IMR-90 (cell line): ENCODE measurements at regions not wholly inside any gene's neighbourhood (a gene's known extent, or its start where the extent isn't known, plus 50 kb on each side); places are given as distances from the start of the nearest gene placed in this dataset.

Source experiments
- ATAC-seq: fragments of 200-7000 bp; cut with Tn5 transposase; 2 replicates; pipeline ENCODE4 v1.9.1; 2020; ENCODE audit warnings: low read depth, mild to moderate bottlenecking, moderate library complexity
- BruUV-seq: library from RNA; stranded (reverse); fragments of 400-500 nt; replicated peaks from 2 replicates; lab custom pipeline; 2021; lab: Mats Ljungman, UMichigan
- CTCF ChIA-PET: fragments of 300-600 bp; formaldehyde crosslinking; extraction: SDS; loops from one replicate; lab custom pipeline; 2021; ENCODE audit warnings: antibody characterized with exemption; lab: Yijun Ruan, JAX
- POLR2A ChIA-PET: fragments of 300-600 bp; sonication (Branson Sonifier 250); formaldehyde crosslinking; loops from one replicate; lab custom pipeline; 2022; ENCODE audit warnings: antibody characterized with exemption; ENCODE audit not compliant: unreplicated experiment; lab: Charles Lee
- DNase-seq: peaks from one replicate; pipeline ENCODE4 v3.0.0; 2013
- H2AFZ ChIP-seq: replicated peaks from 2 replicates; pipeline ENCODE3; 2013; ENCODE audit warnings: low read length, mild to moderate bottlenecking; ENCODE audit not compliant: poor library complexity
- H2AK5ac ChIP-seq: 2 replicates; pipeline ENCODE4 v1.6.1; 2013; ENCODE audit warnings: low read depth, low read length, inconsistent platforms
- H2AK9ac ChIP-seq: replicated peaks from 2 replicates; pipeline ENCODE3; 2013; ENCODE audit warnings: mild to moderate bottlenecking, low read depth, low read length, moderate library complexity; ENCODE audit not compliant: poor library complexity
- H2BK120ac ChIP-seq: 2 replicates; pipeline ENCODE4 v1.6.1; 2013; ENCODE audit warnings: low read depth, low read length, inconsistent platforms
- H2BK15ac ChIP-seq: 3 replicates; pipeline ENCODE4 v1.6.1; 2013; ENCODE audit warnings: low read depth, low read length, inconsistent platforms
- H2BK20ac ChIP-seq: 2 replicates; pipeline ENCODE4 v1.6.1; 2013; ENCODE audit warnings: low read depth, mild to moderate bottlenecking, inconsistent platforms, low read length, moderate library complexity
- H2BK5ac ChIP-seq: 2 replicates; pipeline ENCODE4 v1.6.1; 2013; ENCODE audit warnings: mild to moderate bottlenecking, low read depth, low read length, inconsistent platforms; ENCODE audit not compliant: poor library complexity, severe bottlenecking
- H3K14ac ChIP-seq: replicated peaks from 2 replicates; pipeline ENCODE4 v1.6.1; 2013; ENCODE audit warnings: low read depth, low read length, inconsistent platforms
- H3K18ac ChIP-seq: 2 replicates; pipeline ENCODE4 v1.6.1; 2013; ENCODE audit warnings: low read depth, low read length, control low read depth
- H3K23ac ChIP-seq: 2 replicates; pipeline ENCODE4 v1.6.1; 2013; ENCODE audit warnings: low read depth, low read length, inconsistent platforms
- H3K27ac ChIP-seq: 2 replicates; pipeline ENCODE4 v1.5.1; 2013; ENCODE audit warnings: mild to moderate bottlenecking, control low read depth, low read length; ENCODE audit not compliant: insufficient read depth
- H3K27me3 ChIP-seq: 2 replicates; pipeline ENCODE4 v1.6.1; 2013; ENCODE audit warnings: low read length; ENCODE audit not compliant: control insufficient read depth, insufficient read depth
- H3K36me3 ChIP-seq: 2 replicates; pipeline ENCODE4 v1.6.1; 2013; ENCODE audit warnings: low read length, mixed read lengths; ENCODE audit not compliant: control insufficient read depth, insufficient read depth
- H3K4ac ChIP-seq: 2 replicates; pipeline ENCODE4 v1.6.1; 2013; ENCODE audit warnings: low read depth, low read length, inconsistent platforms
- H3K4me1 ChIP-seq: 2 replicates; pipeline ENCODE4 v1.6.1; 2013; ENCODE audit warnings: low read length, mixed read lengths; ENCODE audit not compliant: control insufficient read depth, insufficient read depth
- H3K4me2 ChIP-seq: 2 replicates; pipeline ENCODE4 v1.6.1; 2013; ENCODE audit warnings: low read depth, mild to moderate bottlenecking, control low read depth, low read length, moderate library complexity
- H3K4me3 ChIP-seq: 2 replicates; pipeline ENCODE4 v1.5.1; 2013; ENCODE audit warnings: low read depth, mild to moderate bottlenecking, control low read depth, low read length, moderate library complexity; ENCODE audit not compliant: insufficient read depth
- H3K56ac ChIP-seq: 2 replicates; pipeline ENCODE4 v1.6.1; 2013; ENCODE audit warnings: low read length, inconsistent platforms; ENCODE audit not compliant: insufficient read depth; ENCODE audit errors: extremely low read depth
- H3K79me1 ChIP-seq, 2 experiments: 2 replicates each; pipeline ENCODE4 v1.6.1; 2013; ENCODE audit warnings: low read length in 2 of 2, inconsistent platforms in 1 of 2, low read depth in 1 of 2
- H3K9ac ChIP-seq: 2 replicates; pipeline ENCODE4 v1.6.1; 2013; ENCODE audit warnings: low read depth, low read length, control low read depth
- H3K9me1 ChIP-seq: 2 replicates; pipeline ENCODE4 v1.6.1; 2013; ENCODE audit warnings: low read length, inconsistent platforms; ENCODE audit not compliant: insufficient read depth
- H3K9me3 ChIP-seq: 2 replicates; pipeline ENCODE4 v1.6.1; 2013; ENCODE audit warnings: low read length; ENCODE audit not compliant: control insufficient read depth, insufficient read depth
- H4K20me1 ChIP-seq: 2 replicates; pipeline ENCODE4 v1.6.1; 2013; ENCODE audit warnings: low read length, inconsistent platforms; ENCODE audit not compliant: insufficient read depth
- H4K5ac ChIP-seq: 2 replicates; pipeline ENCODE4 v1.6.1; 2013; ENCODE audit warnings: mild to moderate bottlenecking, low read depth, low read length, control low read depth
- H4K8ac ChIP-seq, 2 experiments: 2 replicates each; pipeline ENCODE4 v1.6.1; 2013; ENCODE audit warnings: low read depth in 2 of 2, low read length in 2 of 2, control low read depth in 1 of 2, inconsistent platforms in 1 of 2
- H4K91ac ChIP-seq: 2 replicates; pipeline ENCODE4 v1.6.1; 2013; ENCODE audit warnings: low read depth, low read length, inconsistent platforms; ENCODE audit not compliant: insufficient read depth
- CEBPB ChIP-seq: IDR thresholded peaks from 2 replicates; pipeline ENCODE4 v1.6.1; 2012; ENCODE audit warnings: low read depth, low read length, improper control_type of control experiment
- CHD1 ChIP-seq: IDR thresholded peaks from 2 replicates; pipeline ENCODE4 v1.6.1; 2012; ENCODE audit warnings: low read depth, low read length, improper control_type of control experiment
- FOS ChIP-seq: fragments of 150-350 bp; IDR thresholded peaks from 2 replicates; pipeline ENCODE4 v1.6.1; 2016; ENCODE audit warnings: low read depth, low read length
- MAFK ChIP-seq: IDR thresholded peaks from 2 replicates; pipeline ENCODE4 v1.6.1; 2012; ENCODE audit warnings: low read depth, low read length, improper control_type of control experiment
- POLR2A ChIP-seq: IDR thresholded peaks from 2 replicates; pipeline ENCODE4 v1.6.1; 2012; ENCODE audit warnings: mild to moderate bottlenecking, low read depth, low read length
- RAD21 ChIP-seq: IDR thresholded peaks from 2 replicates; pipeline ENCODE4 v1.6.1; 2012; ENCODE audit warnings: low read length, improper control_type of control experiment
- SMC3 ChIP-seq: fragments of 150-350 bp; IDR thresholded peaks from 2 replicates; pipeline ENCODE4 v1.6.1; 2016; ENCODE audit warnings: low read depth, mild to moderate bottlenecking, antibody characterized with exemption, low read length, moderate library complexity
- WGBS, 2 experiments: methylation state at CpG; one replicate each; pipeline versions ENCODE4 v1.1.5 to v1.1.7; 2013; ENCODE audit warnings: missing lambda C conversion rate in 2 of 2; ENCODE audit not compliant: insufficient read length in 1 of 2; ENCODE audit errors: extremely low coverage in 2 of 2; 5-methylcytosine and 5-hydroxymethylcytosine counted together
- dilution Hi-C: fragments of 300-500 bp; cut with HindIII; formaldehyde crosslinking; loops from one replicate; pipeline ENCODE4 v1.14.3; 2018; ENCODE audit warnings: low sequenced_read_pairs; ENCODE audit not compliant: unreplicated experiment
- in situ Hi-C: fragments of 300-500 bp; cut with MboI; formaldehyde crosslinking; loops from 3 replicates; pipeline ENCODE4 v1.14.3; 2019; ENCODE audit warnings: low sequenced_read_pairs, inconsistent platforms, mixed read lengths
- intact Hi-C: fragments of 100-400 bp; cut with micrococcal nuclease; formaldehyde crosslinking; loops from 2 replicates; pipeline ENCODE4 v1.10.0; 2022
- TF ChIP-seq, protein P1 (sequence below): fragments of 150-350 bp; IDR thresholded peaks from 2 replicates; pipeline ENCODE4 v1.6.1; 2017; ENCODE audit warnings: mild to moderate bottlenecking, antibody characterized with exemption, low read length, low read depth
- TF ChIP-seq, protein P2 (sequence below): fragments of 150-350 bp; IDR thresholded peaks from 2 replicates; pipeline ENCODE4 v1.6.1; 2016; ENCODE audit warnings: low read depth, mild to moderate bottlenecking, low read length, moderate library complexity, borderline replicate concordance

DNA sequence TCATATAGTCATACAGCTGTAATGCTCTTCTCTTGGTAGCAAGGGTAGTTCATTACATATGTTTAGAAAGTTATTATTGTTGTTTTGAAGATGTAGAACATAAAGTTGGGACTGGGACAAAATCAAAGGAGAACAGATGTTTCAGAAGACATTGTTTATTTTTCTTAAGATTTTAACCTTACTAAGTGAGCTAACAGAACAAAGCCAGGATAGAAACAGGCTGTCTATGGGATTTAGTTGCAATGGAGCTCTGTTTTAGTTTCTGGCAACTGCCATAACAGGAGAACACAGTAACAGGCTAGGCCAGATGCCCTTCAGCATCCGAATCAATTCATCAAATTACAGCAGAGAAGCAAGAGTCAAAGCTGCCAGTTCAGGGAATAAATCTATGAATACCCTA is 382.4 kb downstream of the ARL4A start:
- H3K79me1 ChIP-seq = no peaks in the 10 kb centered on the region
- peak; percentile 68 for ATAC-seq

More for the DNA sequence above, 382.4 kb downstream of the ARL4A start:
- Histone ChIP-seq H2BK5ac (peak overlapping the region; percentile 70), H2BK15ac (no peak overlapping the region), H3K4me3 (no peak overlapping the region), H2AFZ (no peak overlapping the region), H3K9ac (peak overlapping the region; percentile 51; the same call in 1 of the 2 replicates), H3K27me3 (no peaks in the 10 kb centered on the region), H3K4me1 (peaks cover 6% of the 10 kb centered on the region), H3K36me3 (no peaks in the 10 kb centered on the region), H4K5ac (no peak overlapping the region; the same call in 1 of the 2 replicates), H4K8ac (peak overlapping the region in 1 of 2 experiments; percentile 47; a peak in 1 of 4 replicates), H3K23ac (no peak overlapping the region), H2BK20ac (0 out of 2 replicates have a peak overlapping the region, but pooled peaks have one; percentile 41), H3K4me2 (peak overlapping the region; percentile 45; the same call in 1 of the 2 replicates), H3K9me3 (no peaks in the 10 kb centered on the region), H2AK5ac (peak overlapping the region; percentile 39; the same call in 1 of the 2 replicates), H3K56ac (no peak overlapping the region), H4K91ac (peak overlapping the region; percentile 17), H3K27ac (no peak overlapping the region), H3K4ac (0 out of 2 replicates have a peak overlapping the region, but pooled peaks have one; percentile 31), H2AK9ac (no peak overlapping the region), H2BK120ac (peak overlapping the region; percentile 64; the same call in 1 of the 2 replicates), H4K20me1 (no peaks in the 10 kb centered on the region), H3K18ac (peak overlapping the region; percentile 92), H3K9me1 (peaks cover 2% of the 10 kb centered on the region; the same call in 1 of the 2 replicates), H3K14ac (no peak overlapping the region)
- no CpG with 5 or more reads among the region's 1 CpG for WGBS, 2 experiments
- POLR2A ChIA-PET = no interaction called here
- peak; percentile 61 for DNase-seq
- in situ Hi-C loops = no loop called here
- intact Hi-C loops = no loop called here
- TF ChIP-seq FOS (no peak), POLR2A (no peak), MAFK (no peak), SMC3 (no peak), RAD21 (no peak), CEBPB (no peak), CHD1 (no peak)
- TF ChIP-seq, protein P1, sequence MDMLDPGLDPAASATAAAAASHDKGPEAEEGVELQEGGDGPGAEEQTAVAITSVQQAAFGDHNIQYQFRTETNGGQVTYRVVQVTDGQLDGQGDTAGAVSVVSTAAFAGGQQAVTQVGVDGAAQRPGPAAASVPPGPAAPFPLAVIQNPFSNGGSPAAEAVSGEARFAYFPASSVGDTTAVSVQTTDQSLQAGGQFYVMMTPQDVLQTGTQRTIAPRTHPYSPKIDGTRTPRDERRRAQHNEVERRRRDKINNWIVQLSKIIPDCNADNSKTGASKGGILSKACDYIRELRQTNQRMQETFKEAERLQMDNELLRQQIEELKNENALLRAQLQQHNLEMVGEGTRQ = no peak
- TF ChIP-seq, protein P2, sequence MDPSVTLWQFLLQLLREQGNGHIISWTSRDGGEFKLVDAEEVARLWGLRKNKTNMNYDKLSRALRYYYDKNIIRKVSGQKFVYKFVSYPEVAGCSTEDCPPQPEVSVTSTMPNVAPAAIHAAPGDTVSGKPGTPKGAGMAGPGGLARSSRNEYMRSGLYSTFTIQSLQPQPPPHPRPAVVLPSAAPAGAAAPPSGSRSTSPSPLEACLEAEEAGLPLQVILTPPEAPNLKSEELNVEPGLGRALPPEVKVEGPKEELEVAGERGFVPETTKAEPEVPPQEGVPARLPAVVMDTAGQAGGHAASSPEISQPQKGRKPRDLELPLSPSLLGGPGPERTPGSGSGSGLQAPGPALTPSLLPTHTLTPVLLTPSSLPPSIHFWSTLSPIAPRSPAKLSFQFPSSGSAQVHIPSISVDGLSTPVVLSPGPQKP = no peak
- no TSS peak for BruUV-seq
- CTCF ChIA-PET = interaction anchor here (0.9 kb wide), 1 partner anchor 8 kb away, joined by 3 read pairs; no protein-coding TSS in a partner anchor
- dilution Hi-C loops = no loop called here
